HG02981 (cell line): ENCODE measurements at regions not wholly inside any gene's neighbourhood (a gene's known extent, or its start where the extent isn't known, plus 50 kb on each side); places are given as distances from the start of the nearest gene placed in this dataset.

Experiments
- ATAC-seq: cut with Tn5 transposase; IDR thresholded peaks from one replicate; pipeline ENCODE4 v1.9.1; 2021; ENCODE audit warnings: mild to moderate bottlenecking, moderate library complexity; ENCODE audit not compliant: unreplicated experiment

DNA sequence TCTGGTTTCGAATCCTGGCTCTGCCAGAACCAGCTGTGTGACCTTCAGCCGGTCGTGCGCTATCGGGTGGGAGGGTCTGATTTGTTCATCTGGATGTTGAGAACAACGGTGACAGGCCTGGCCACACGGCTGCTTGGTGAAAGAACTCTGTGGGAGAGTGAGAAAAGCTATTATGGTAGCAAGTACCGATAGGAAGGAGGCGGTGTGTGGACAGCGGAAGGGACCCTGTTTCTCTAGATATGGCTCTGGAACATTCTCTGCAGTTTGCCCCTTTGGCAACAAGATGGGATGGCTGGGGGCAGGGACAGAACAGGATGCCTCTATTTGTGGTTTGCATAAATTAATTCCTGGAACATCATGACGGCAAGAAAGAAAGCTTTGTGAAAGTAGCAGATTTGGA is 347.3 kb downstream of the AACS start:
- no peak for ATAC-seq

DNA sequence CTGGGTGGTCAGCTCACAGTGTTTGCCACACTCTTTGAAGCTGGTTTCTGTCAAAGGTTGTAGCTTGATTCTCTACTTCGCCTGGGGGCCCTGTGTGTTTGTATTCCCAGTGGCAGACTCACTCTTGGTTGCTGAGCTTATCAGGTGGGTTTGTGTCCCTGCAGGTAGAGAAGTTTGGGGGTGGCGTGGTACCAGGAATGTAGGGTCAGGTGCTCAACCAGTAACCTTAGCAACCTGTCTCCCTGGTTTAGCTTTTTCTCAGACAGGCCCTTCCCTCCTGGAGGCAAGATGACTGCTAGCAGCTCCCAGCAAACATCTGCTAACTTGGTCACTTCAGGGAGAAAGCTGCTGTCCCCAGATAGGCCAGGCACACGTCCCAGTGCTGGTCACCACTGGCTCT is 352.2 kb downstream of the AACS start:
- no peak for ATAC-seq

DNA sequence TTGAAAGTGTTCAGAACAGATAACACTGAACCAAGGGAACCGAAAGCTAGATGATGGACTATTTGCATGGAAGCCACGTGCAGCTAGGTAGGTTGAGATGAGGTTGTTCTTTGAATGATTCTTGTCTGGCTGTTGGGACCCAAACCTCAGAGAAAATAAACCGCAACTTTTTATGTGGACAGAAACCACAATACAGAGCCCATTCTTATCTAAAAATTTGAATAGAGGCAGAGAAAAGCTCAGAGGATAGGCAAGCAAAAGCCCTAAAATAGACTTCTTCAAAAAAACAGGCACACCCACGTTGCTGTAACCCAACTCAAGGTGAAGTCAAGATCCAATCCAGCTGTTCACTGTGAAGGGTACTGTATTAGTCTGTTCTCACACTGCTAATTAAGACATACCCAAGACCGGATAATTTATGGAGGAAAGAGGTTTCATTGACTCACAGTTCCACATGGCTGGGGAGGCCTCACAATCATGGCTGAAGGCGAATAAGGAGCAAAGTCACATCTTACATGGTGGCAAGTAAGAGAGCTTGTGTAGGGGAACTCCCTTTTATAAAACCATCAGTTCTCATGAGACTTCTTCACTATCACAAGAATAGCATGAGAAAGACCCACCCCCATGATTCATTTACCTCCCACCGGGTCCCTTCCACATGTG is 353.8 kb downstream of the AACS start:
- no peak for ATAC-seq

DNA sequence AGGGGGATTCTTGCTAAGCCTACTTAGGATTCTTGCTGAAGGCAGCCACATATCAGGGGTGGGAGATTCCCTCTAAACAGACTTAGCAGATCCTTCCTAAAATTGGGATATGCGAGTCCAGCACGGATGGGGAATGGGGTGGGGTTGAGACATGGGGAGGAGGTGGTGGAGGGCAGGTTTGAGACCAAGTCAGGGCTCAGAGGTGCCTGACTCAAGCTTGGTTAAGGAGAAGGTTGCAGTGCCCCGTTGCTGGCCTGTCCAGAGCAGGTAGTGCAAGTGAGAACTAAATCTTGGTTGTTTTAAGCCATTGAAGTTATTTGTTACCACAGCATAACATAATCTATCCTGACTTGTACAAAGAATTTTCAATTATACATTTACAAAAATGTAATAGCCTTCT is 359.7 kb downstream of the AACS start:
- no peak for ATAC-seq

DNA sequence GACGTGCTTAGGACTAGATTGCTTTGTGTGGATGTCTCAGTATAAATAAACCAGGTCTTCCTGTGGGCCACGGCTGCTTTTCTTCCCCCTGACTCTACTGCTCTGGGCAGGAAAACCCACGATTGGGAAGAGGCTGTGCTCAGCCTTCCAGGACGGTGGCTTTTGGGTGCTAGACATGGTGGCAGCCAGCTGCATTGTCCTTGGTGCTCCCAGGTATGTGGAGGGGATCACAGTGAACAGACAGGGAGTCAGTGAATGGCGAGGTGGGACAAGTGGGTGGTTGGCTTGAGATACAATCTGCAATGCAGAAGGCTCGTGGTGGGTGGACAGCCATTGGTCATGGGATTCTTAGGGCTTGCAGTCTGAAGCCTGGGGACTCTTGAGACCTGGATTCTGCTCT is 366.3 kb downstream of the AACS start:
- ATAC-seq = no peak

DNA sequence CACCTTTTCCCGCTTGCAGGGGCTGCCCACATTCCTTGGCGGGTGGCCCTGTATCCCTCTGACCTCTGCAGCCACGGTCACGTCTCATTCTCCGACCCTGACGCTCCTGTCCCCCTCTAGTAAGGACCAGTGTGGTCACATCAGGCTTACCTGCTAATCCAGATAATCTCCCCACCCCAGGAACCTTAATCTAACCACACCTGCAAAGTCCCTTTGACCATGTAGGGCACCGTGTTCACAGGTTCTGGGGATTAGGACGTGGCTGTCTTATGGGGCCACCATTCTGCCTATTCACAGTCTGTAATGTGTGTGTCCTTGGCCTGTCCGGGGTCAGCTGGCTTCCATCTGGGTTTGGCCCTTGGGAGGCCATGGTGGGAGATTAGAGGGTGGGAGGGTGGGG is 368.9 kb downstream of the AACS start:
- ATAC-seq = no peak

DNA sequence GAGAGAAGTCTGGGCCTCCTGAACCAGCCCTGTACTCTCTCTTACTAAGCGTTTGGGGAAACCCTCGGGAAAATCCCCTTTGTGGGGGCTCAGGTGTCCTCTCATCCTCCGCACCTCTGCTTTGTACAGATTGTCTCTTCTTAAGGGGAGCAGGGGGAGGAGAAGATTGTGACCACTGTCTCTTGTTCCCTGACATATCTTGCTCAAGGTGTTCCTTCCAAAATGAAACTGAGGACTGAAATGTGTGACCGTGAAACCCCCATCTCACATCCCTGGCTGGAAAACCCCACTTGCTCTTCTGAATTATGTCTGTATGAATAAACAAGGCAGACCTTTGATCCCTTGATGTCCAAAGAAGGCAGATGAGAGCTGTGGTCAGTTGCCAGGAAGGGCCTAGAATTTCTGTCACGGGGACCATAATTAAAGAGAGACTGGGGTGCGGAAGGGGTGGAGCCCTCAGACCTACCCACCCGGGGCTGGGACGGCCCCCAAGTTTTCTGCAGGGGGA is 369.8 kb downstream of the AACS start:
- peak; percentile 71 for ATAC-seq

DNA sequence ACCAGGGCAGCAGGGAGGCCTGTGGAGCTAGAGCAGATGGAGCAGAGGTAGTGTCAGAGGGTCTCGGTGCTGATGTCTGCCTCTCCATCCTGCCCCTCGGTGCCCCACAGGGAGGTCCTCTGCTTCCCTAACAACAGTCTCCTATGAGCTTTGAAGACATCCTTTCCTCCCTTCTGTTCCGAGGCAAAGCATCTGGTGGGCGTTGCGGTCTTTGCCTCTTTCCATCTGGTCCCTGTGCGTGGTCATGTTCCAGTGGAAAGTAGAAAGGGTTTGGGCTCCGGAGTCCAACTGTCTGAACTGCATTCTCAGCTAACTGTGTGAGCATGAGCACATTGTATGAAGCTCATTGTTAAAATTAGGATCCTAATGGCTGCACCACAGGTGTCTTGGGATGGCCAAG is 370.6 kb downstream of the AACS start:
- no peak for ATAC-seq

DNA sequence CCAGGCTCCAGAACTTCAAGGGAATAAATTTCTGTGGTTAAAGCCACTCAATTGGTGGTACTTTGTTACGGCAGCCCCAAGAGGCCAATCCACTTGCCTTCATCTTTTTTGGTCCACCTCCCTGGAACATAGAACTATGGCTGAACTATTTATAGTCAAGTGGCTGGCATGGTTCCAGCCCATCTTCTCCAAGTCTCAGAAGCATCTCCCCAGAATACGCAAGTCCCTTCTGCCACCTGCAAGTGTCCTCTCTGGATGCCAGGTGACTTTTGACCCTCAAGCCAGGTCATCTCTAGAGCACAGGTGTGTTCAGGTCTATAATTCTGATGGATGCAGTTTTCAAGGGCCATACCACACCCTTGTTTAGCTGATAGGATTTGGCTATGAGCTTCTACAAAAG is 371.5 kb downstream of the AACS start:
- no peak for ATAC-seq

DNA sequence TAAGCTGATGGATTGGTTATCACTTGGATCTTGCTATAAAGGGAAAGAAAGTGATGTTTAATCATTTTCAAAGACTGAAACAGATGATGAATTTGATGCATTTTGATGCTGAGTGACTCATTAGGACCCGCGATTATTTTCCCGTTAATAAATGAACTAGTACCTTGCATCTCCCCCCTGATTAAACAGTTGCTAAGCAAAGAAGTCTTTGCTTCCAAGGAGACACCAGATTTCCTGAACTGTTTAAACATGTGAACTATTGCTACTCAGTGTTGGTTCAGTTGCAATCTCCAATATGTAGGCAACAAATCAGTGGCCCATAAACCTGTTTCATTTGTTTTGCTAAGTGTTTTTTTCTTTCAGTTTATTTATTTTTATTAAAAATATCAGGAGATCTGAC is 375.2 kb downstream of the AACS start:
- ATAC-seq = no peak

DNA sequence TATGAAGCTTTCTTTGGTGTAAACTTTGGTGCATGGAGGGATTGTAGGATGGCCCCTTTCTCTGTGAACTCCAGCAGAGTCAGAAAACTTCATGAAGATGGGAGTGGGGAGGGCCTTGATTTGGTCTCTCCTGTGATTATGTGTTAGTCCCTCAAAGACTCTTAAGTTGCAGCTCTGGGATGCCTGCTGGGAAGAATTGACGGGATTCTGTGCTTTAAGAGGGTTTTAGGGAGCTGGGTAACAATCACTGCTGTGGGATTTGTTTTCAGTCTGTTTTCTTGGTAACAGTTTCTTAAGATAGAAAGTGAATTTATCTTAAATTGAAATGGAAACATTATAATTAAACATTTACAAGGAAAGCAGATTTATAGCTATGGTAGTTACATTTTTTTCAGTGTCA is 378.1 kb downstream of the AACS start:
- no peak for ATAC-seq

DNA sequence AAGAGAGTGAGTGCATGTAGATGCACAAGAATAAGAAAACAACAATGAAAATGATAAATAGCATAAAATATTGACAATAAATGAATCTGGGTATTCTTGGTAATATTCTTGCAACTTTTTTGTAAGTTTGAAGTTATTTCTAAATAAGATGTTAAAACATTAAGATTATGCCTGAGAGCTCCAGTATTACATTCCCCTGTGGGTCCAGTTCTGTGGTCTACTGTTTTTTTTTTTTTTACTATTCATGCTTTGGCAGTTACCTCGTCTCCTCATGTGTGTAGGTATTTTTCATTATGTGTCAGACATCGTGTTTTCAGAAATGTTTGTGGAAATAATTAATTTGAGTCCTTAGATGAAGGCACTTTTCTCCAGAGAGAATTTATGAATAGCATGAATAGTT is 386.2 kb downstream of the AACS start:
- no peak for ATAC-seq

DNA sequence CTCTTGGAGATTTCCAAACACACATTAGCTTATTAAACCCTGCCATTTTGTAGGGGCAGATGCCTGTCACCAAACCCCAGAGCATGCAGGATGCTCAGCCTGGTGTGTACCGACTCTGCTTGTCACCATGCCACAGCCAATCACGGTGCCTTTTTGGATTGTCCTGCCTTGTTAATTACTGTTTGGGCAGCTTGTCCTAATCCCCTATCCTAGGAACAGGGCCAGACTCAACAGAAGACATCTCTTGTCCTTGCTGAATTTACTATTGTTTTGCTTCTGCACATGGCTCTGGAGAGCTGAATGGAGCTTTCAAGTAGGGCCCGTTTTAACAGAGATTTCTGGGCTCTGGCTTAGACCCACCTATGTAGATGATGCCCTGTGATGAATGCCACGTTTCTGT is 388.5 kb downstream of the AACS start:
- no peak for ATAC-seq

DNA sequence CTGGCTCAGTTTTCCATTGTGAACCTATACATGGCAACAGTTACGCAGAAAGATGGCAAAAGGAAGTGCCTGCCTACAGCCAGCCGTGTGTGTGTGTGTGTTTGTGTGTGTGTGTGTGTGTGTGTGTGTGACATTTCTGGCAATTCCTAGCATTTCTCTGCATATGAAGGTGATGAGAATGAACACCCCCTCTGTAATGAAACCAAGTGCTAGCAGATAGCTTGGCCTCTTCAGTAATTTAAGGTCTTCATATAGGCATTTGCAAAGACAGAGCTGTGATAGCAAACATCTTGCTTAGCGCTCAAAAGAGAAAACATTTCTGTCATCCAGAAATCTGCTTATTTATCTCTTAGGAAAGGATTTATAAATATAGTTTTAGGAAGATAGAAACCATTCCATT is 389.1 kb downstream of the AACS start:
- no peak for ATAC-seq

DNA sequence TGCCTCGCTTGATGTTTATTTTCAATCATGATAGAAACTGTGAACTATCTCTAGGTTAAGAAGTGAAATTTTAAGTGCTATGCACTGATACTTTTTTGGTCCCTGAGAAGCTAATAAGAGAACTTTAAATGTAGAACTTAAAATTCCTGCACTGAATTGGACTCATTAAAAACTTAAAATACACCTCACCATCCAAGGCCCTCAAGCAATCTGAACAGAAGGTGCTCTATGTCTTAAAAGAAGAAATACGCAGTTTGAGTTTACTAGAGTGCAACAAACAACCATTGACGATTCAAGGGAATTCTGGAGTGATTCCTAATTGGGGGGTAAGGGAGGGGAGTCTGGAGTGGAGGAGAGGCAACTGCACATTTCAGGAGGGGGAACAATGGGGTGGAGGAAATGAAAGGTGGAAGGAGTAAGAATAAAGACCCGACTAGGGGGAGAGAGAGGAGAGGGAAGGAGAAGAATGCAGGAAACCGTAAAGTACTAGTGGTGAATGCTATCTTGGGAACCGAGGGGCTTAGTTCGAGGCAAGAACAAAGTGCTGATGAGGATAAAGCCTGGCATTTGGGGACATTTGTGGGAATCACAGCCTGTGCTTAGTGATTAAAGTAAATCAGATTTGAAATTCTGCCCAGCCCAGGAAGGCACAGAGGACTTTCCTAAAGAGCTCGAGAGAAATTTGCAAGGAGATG is 389.7 kb downstream of the AACS start:
- ATAC-seq = no peak

DNA sequence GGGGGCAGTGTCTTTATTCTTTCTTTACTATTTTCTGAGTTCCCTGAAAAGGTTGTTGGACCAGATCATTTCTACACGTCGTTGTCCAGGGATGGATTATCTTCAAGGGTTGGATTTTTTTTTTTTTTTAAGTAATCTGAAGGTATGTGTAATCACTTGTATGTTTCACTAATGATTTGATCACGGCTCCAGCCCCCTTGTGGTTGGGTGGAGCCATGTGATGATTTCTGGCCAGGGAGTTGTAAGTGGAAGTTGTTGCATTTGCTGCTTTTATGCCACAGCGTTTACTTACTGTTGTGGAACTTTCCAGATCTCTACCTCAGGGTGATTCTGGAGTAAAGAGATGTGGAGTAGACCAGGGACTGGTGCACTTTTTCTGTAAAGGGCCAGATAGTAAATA is 390.3 kb downstream of the AACS start:
- no peak for ATAC-seq

DNA sequence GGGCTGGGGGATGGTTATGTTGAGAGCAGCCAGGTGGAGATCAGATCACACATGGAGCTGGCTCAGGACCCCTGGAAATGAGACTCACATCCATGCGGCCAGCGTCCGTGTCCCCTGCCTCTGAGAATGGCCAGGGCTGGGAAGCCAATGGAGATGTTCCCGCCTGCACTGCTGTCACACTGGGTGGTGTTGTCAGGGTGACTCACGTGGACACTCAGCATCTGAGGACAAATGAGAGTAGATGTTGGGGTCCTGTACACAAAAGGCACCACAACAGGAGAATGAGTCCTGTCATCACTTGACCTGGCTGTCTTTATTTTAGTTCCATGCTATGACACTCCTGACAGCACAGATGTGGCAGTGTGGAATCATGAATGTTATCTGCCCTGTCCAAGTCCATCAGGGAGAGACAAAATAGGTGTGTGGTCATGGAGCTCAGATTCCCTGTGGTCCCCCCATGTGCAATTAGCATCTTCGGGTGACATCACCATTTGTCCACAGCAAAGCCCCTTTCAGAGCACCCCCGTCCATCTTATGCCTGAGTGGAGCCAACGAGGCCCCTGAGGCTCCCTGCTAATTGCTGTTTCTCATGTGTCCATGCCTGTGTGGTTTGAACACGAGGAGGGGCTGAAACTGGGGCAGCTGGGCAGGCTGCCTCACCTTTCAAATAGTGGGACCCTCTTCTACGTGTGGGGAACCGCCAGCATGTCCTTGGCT is 393.5 kb downstream of the AACS start:
- ATAC-seq = no peak

DNA sequence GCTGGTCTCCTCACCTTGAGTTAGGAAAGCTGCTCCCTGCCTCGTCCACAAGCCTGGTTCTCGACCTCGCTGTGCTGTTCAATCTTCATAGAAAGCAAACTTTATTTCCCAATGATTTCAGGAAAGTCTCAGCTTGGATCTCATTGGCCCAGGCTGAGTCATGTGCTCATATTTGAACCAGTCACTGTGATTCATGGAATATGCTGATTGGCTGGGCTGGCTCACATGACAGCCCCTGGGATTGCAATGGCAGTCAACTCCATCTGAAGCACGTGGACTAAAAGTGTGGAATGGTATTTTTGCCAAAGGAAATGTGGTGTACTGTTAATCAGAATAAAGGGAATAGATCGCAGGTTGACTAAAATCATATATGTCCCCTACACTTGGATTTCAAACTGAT is 396.6 kb downstream of the AACS start:
- ATAC-seq = no peak

DNA sequence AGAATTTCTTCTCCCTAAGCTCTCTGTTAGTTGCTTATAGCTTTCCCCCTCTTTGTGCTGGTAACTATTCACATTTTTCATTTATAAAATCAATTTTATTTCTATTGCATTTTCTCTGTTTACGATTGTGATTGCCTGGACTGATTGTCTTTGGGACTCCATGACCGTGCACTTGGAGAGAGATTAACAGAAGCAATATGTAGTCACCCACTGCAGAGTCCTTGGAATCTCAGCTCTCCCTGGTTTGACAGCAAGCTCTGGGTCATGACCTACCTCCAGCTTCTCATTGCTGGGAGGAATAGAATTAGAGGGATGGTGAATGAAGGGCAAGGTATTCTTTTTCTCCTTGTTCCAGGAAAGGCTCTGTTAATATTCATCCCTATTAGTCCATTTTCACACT is 398.2 kb downstream of the AACS start:
- no peak for ATAC-seq

DNA sequence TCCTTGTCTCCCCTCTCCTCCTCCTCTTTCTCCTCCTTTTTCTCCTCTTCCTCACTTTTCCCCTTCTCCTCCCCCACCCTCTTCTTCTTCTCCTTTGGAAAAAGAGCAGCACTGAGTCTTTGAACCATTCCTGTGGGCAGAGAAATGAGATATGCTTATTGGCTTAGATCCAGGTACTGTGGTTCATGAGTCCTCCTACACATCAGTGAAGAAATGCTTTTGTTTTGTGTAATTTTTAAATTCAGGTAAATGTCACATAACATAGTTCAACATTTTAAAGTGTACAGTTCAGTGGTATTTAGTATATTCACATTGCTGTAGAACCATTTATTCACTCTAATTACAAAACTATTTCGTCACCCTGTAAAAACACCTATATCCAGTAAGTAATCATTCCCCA is 402.1 kb downstream of the AACS start:
- no peak for ATAC-seq

DNA sequence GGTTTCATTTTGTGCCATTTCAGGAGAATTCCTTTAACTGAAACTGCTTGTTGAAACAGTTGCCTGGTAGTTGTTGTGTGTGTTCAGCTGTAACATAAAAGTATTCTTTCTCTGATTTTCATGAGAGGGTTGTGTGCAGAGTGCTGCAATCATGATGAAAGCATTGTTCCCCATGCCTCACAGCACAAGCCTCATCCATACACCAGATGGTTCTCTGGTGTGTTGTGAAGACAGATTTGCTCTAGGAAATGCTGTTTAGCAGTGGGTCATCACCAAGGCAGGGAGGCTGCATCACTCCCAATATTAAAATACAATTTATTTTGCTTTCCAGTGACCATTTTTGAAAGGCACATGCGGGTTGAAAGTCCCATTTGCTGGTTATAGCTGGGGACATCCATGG is 404.4 kb downstream of the AACS start:
- no peak for ATAC-seq
